Bronchial epithelial cell (primary cell): ENCODE measurements at regions not wholly inside any gene's neighbourhood (a gene's known extent, or its start where the extent isn't known, plus 50 kb on each side); places are given as distances from the start of the nearest gene placed in this dataset.
"Not testable (repeated sequence)": the region's sequence is repeated elsewhere in the genome, so short reads cannot be mapped to it uniquely, and the experiment has no call there.

Experiments used
- DNase-seq: peaks from one replicate; pipeline ENCODE4 v3.0.0-alpha.2; 2010; ENCODE audit warnings: low read depth
- FAIRE-seq: peaks from 2 replicates; lab custom pipeline; 2011; peaks lifted over from hg19 to GRCh38; lab: Jason Lieb, UNC
- H3K27me3 ChIP-seq: 2 replicates; pipeline ENCODE4 v1.5.1; 2011; ENCODE audit warnings: low read length; ENCODE audit not compliant: control insufficient read depth, insufficient read depth
- H3K36me3 ChIP-seq: 2 replicates; pipeline ENCODE4 v1.5.1; 2011; ENCODE audit warnings: low read length; ENCODE audit not compliant: control insufficient read depth, insufficient read depth
- H3K4me3 ChIP-seq: 2 replicates; pipeline ENCODE4 v1.5.1; 2011; ENCODE audit warnings: mild to moderate bottlenecking, low read depth, low read length, control low read depth
- CTCF ChIP-seq: IDR thresholded peaks from 2 replicates; pipeline ENCODE4 v1.5.1; 2011; ENCODE audit warnings: mild to moderate bottlenecking, moderate library complexity, low read length, control low read depth, inconsistent platforms; ENCODE audit not compliant: insufficient read depth, severe bottlenecking

DNA sequence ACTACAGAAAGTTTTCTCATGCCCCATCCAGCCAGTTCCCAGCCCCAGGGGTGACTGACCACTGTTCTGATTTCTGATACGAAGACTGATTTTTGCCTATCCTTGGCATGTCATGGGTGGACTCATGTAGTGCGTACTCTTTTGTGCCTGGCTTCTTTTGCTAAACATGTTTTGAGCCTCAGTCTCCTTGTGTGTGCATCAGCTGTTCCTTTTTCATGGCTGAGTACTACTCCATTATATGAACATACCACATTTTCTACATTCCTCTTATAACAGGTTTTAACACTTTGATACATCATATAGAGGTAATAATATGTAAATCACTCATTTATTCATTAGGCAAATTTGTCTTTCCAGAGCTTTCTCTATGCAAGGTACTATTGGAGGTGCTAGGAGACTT is 126.7 kb downstream of the ANAPC4 start:
- no peak for TF ChIP-seq CTCF
- no peak for FAIRE-seq

DNA sequence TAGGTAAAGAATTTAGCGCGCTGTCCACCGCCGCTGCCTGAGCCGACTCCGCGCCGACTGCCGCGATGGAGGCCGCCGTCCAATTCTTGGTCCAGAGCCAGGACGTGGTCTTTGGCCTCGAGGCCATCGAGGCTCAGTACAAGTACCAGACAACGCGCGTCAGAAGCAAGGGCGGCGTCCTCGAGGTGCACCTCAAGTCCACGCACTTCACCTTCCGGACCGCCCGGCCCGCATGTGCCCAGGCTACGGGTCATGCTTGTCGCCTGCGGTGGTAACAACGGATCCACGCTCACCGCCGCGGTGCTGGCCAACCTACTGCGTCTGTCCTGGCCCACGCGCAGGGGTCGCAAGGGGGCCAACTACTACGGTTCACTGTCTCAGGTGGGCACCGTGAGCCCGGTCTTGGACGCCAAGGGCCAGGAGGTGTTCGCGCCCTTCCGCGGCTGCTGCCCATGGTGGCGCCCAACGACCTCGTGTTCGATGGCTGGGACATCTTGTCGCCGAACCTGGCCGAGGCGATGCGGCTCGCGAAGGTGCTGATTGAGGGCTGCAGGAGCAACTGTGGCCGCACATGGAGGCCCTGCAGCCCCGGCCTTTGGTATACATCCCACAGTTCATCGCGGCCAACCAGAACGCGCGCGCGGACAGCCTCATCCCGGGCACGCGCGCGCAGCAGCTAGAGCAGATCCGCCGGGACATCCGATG is 128.0 kb downstream of the ANAPC4 start:
- no peak overlapping the region for H3K4me3 ChIP-seq
- TF ChIP-seq CTCF, result no peak
- FAIRE-seq (no peak), DNase-seq (no peak)
- H3K27me3 ChIP-seq, result no peaks in the 10 kb centered on the region
- no peaks in the 10 kb centered on the region for H3K36me3 ChIP-seq

More for the DNA sequence above, 126.7 kb downstream of the ANAPC4 start:
- Histone ChIP-seq H3K27me3 (no peaks in the 10 kb centered on the region), H3K4me3 (no peak overlapping the region), H3K36me3 (no peaks in the 10 kb centered on the region)
- DNase-seq, result no peak

DNA sequence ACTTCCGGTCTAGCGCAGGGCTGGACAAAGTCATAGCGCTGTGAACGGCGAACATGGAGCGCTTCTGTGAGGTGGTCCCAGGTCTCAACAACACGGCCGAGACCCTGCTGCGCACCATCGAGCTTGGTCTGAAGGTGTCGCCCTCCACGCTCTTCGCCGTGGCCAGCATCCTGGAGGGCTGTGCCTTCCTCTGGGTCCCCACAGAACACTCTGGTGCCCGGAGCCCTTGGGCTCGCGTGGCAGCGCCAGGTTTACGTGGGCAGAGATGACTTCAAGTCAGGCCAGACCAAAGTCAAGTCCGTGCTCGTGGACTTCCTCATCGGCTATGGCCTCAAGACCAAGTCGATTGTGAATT is 128.6 kb downstream of the ANAPC4 start:
- H3K27me3 ChIP-seq, result no peaks in the 10 kb centered on the region
- no peak for DNase-seq
- no peak overlapping the region for H3K4me3 ChIP-seq
- no peaks in the 10 kb centered on the region for H3K36me3 ChIP-seq
- TF ChIP-seq CTCF, result no peak
- FAIRE-seq, result no peak

- peak; percentile 86 for FAIRE-seq
- DNase-seq, result no peak
- Histone ChIP-seq H3K36me3 (no peaks in the 10 kb centered on the region), H3K27me3 (no peaks in the 10 kb centered on the region), H3K4me3 (no peak overlapping the region)
- TF ChIP-seq CTCF, result no peak
These were observed 129.0 kb downstream of the ANAPC4 start for GRCh38 chr4:25506032-25506571.

DNA sequence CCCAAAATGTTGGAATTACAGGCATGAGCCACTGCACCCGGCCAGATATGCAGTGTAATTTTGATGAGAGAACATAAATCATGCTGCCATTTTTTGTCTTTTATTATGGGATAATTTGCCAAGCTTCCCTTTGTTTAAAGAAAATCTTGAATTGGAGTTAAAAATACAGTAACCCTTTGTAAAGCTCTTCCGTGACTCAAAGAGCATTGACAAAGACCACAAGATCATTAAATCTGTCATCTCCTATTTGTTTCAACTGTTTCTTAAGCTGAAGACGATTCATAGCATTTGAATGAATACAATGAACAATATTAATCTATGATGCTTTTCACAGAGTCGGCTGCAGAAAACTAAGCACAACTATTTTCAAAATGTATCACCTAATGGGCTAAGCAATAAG is 132.6 kb downstream of the ANAPC4 start:
- FAIRE-seq (no peak), DNase-seq (no peak)
- Histone ChIP-seq H3K27me3 (no peaks in the 10 kb centered on the region), H3K36me3 (no peaks in the 10 kb centered on the region), H3K4me3 (no peak overlapping the region)
- no peak for TF ChIP-seq CTCF

GRCh38 chr4:25511823-25512222 is 134.8 kb downstream of the ANAPC4 start:
- H3K4me3 ChIP-seq, H3K36me3 ChIP-seq, DNase-seq, H3K27me3 ChIP-seq, FAIRE-seq: not testable (repeated sequence)
